Activated T-cell treated with anti-CD3 and anti-CD28 coated beads for 48 hours (primary cell): ENCODE measurements at regions not wholly inside any gene's neighbourhood (a gene's known extent, or its start where the extent isn't known, plus 50 kb on each side); places are given as distances from the start of the nearest gene placed in this dataset.
"Not testable (repeated sequence)": the region's sequence is repeated elsewhere in the genome, so short reads cannot be mapped to it uniquely, and the experiment has no call there.

ENCODE experiments used
- DNase-seq: peaks from one replicate; pipeline ENCODE4 v3.0.0-alpha.2; 2020; ENCODE audit warnings: low read depth

DNA sequence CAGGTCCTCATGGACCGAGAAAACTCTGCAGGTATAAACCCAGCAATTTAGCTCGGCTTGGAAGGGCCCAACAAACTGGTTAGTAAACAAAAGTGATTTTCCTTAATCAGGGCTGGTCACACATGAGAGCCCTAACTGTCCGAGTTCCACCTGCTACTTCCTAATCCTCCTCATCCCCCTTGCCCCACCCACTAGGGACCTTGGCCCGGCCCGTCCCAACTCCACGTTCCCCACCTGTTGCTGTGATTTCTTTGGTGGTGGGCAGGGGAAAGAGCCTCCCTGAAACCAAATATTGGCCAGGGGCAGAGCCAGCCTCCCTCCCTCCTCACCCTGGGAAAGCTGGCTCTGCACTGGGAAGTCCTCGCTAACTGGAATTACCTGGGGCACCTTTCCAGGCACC, 304.2 kb upstream of the PROX1 start:
- DNase-seq = no peak

DNA sequence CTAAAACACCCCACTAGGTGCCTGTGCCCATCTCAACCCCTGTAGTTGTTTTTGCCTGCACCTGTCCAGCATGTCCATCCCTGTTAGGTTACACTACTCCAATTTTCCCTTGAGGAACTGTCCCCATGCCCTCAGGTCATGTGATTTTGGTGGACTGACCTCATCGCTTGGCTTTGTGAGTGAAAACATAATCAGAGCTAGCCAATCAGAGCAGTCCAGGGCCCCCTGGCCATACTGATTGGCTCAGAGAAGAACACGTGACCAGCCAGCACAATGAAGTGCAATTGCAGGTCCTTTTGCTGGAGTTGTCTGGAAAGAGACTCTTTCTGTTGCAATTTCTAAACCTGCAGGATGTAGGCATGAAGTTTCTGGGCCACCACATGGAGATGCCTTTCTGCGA, 303.3 kb upstream of the PROX1 start:
- no peak for DNase-seq

DNA sequence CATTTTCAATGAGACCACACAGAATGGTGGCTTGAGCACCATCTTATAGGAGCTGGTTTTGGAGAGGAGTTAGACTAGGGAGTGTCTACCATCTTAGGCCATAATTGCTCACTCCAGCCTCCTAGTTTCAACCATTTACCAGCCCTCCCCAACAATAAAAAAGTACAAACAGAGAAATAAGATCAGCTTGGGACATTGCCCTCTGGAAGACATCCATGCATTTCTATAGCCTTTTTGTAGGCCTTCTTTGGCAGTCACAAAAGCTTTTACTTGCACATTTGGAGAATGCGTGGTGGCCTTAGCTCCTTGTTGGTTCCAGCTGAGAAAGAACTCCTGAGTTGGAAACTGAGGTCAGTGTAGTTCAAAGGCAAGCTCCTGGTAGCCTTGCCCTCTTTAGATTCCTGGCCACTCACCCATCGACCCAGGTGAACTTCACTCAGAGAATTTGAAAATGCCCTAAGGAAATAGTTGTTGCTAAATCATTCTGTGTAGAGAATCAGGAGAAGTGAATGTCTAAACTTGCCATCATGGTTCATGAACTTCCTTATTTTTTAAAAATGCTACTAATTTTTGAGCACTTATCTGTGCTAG, 301.7 kb upstream of the PROX1 start:
- no peak for DNase-seq

DNA sequence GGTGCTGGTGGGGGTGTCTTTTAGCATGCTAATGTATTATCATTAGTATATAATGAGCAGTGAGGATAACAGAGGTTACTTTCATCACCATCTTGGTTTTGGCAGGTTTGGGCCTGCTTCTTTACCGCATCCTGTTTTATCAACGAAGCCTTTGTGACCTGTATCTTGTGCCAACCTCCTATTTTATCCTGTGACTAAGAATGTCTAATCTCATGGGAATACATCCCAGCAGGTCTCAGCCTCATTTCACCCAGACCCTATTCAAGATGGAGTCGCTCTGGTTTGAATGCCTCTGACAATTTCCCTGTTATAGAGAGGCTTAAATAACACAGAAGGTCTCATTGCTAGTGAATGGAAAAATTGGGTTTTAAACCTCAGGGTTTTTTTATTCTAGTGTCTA, 300.8 kb upstream of the PROX1 start:
- DNase-seq = no peak

DNA sequence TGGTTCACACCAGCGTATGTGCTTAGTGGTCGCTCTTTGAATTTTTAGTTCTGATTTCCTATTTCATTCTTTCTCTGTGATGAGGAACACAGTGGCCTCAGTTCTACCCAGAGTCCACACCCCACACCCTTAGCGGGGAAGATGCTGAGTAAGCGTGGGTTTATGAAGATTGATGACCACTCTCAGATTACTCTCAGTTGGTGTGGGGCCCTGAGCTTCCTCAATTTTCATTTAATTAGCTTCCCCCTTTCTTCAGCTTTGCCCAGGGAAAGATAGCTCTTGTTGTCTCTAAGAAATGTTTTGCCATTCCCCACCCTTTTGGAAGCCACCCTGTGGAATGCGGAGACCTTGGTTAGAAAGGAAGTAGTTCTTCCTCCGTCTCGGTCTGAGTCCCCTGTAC, 299.9 kb upstream of the PROX1 start:
- DNase-seq = no peak

DNA sequence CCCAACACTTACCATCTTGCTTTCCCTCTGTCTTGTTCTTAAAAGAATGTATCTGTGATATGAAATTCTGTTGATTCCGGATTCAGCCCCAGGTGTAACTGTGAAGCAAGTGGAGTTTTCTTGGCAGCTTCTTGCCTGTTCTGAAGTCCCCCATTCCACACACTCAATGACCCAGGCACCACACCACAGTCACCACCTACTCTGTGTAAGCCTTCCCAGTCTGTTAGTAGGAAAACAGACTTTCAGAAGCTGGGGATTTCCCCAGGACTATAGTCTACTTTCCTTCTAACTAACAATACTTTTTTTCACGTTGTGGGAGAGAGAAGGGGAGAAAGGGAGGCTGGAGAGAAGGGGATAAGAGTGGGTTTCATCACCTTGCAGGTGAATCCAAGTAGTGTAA, 299.1 kb upstream of the PROX1 start:
- no peak for DNase-seq

DNA sequence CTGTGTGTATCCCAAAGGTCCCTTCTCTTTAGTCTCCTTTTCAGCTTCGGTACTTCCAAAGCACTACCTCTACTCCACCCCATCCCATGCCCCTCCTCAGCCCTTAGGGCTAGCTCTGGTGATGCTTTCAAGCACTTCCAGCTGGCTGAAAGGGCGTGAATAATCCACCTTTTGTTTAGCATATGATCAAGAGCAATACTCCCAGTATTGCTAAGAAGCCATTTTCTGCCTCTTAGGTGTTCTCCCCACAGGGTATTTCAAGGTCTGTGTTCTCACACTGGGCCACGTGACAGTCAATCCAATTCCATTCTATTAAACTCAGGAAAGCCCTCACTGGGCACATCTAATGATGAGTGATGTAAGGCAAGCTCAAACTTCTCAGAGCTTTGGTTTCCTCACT, 298.5 kb upstream of the PROX1 start:
- DNase-seq = no peak

DNA sequence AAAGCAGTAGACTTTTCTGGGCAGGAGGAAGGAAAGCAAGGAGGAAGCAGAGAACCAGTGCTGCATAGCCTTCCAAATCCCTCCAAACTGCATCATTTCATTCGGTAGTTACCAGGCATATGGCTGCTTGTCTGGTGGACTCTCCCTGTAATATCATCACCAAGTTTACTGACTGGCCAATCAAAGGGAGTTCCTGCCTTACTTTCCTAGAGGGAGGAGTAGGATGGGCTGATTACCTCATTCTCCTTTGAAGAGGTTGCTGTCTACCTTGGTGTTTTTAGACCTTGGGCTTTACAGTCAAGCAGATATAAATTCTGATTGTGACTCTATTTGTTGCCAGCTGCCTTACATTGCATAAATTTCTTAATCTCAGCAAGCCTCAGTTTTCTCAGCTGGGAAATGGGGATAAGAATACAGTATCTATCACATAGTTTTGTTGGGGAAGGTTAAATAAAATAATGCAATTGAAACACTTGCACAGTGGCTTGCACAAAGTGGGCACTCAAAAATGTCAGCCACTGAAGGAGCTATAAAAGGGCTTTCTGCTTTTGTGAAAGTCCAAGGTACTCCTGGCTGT, 297.3 kb upstream of the PROX1 start:
- no peak for DNase-seq

DNA sequence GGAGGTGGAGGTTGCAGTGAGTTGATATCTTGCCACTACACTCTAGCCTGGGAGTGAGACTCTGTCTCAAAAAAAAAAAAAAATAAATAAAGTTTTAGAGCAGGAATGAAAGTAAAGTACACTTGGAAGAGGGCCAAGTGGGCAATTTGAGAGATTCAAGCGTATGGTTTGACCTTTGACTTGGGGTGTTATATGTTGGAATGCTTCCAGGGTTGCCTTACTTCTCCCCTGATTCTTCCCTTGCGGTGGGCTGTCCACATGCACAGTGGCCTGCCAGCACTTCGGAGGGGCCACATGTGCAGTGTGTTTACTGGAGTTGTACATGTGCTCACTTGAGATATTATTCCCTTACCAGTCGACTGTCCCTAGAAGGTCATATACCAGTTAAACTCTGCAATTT, 295.5 kb upstream of the PROX1 start:
- DNase-seq = no peak

DNA sequence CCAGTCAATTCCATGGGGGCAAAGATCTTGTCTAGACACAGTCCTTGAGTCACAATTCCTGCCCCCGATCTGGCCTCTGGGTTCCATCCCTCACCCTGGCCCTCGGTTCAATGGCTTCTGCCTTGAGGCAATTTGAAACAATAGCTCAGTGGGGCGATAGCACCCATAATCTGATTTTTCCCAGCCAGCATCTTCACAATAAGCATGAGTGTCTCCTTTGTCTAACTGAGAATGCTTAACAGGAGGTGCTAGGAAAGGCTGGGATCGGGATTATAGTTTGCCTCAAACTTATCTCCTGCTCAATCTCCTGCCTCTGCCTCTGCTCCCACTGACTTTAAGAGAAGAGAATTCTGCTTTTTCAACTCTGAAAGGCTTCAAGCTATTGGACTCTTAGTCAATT, 293.9 kb upstream of the PROX1 start:
- DNase-seq = no peak

DNA sequence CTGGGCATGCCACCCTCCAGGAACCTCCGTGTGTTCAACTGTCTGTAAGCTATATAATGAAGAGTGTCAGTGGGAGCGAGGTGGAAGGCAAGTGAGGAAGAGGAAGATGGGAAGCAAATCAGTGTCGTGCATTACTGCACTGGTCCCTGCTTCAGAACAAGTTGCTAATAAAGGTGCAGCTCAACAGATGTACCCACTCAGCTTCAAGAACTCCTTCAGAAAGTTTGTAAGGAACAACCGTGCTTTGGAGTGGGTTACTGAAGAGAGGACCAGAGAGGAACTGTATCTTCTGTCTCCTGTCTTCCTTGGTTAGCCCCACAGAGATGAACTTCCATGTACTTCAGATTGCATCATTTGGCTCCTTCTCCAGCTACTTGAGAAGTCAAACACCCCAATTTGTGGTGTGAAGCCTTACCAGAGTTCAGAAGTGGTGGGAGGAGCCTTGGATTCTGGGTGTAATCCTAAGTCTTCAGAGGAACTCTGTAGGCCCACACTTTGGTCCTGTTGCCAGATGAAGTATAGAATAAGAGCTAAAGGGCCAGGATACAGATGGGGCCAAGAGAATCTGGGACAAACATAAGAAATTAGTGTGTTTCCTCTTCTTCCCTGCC, 290.5 kb upstream of the PROX1 start:
- DNase-seq = no peak

DNA sequence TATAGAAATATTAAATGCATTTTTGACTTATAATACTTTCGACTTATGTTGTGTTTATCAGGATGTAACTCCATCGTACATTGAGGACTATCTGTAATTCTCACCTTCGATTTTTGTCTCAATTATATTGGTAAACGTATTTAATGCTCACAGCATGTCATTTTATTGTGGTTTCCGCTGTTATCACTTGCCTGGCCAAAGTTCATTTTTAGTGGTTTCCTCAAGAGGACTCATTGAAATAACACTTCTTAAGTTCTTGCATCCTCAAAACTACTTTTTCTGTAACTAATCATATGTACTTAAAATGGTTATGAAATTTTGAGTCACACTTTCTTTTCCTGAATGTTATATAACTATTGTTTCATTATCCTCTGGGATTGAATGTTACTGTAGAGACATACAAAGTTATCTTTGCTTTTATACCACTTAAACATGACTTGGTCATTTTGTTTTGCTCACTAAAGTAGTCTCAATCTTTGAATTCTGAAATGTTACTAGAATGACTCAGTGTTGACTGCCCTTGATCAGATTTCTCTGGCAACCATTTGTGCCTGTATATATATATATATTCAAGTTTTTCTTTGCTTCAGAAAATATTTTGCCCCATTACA, 289.6 kb upstream of the PROX1 start:
- no peak for DNase-seq

DNA sequence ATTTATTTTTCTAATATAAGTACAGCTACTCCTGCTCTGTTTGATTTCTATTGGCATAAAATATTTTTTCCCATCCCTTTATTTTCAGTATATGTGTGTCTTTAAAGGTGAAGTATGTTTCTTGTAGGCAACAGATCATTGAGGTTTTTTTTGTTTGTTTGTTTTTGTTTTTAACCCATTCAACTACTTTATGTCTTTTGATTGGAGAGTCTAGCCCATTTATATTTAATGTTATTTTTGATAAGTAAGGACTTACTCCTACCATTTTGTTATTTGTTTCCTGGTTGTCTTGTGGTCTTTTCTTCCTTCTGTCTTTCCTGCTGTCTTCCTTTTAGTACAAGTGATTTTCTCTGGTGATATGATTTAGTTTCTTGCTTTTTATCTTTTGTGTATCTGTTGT, 285.1 kb upstream of the PROX1 start:
- no peak for DNase-seq

DNA sequence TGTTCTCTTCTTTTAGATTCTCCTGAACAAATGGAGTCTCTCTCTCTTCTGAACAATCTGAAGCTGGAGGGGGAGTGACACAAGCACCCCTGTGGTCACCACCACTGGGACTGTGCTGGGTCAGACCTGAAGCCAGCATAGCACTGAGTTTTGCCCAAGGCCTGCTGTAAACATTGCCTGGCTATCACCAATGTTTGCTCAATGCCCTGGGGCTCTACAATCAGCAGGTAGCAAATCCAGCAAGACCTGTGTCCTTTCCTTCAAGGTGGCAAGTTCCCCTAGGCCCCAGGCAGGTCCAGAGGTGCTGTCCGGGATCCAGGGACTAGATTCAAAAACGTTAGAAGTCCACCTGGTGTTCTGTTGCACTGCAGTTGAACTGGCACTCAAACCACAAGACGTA, 282.8 kb upstream of the PROX1 start:
- DNase-seq = no peak

DNA sequence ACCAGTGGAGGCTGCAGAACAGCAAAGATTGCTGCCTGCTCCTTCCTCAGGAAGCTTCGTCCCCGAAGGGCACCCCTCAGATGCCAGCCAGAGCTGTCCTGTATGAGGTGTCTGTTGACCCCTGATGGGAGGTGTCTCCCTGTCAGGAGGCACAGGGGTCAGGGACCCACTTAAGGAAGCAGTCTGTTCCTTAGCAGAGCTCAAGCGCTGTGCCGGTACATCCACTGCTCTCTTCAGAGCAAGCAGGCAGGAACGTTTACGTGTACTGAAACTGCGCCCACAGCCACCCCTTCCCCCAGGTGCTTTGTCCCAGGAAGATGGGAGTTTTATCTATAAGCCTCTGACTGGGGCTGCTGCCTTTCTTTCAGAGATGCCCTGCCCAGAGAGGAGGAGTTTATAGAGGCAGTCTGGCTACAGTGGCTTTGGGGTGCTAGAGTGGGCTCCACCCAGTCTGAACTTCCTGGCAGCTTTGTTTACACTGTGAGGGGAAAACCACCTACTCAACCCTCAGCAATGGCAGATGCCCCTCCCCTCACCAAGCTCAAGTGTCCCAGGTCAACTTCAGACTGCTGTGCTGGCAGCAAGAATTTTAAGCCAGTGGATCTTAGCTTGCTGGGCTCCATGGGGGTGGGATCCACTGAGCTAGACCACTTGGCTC, 275.8 kb upstream of the PROX1 start:
- not testable (repeated sequence) for DNase-seq

DNA sequence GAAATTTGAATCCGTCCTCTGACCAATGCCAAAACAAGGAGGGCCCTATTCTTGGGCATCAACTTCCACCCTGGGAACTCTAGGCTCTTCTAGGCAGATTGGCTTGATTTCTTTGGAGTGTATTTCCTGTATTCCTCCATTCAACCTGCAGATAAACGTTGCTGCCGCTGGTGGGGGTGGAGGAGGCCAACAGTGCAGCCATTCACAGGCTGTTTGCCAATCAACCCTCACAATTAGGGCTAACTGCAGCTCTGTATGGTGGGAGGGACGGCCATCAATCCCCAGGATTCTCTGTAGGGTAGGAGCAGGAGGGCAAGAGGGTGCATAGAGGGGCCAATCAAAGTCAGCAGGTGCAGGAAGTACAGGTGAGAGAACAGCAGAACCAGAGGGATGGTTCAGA, 273.1 kb upstream of the PROX1 start:
- no peak for DNase-seq

DNA sequence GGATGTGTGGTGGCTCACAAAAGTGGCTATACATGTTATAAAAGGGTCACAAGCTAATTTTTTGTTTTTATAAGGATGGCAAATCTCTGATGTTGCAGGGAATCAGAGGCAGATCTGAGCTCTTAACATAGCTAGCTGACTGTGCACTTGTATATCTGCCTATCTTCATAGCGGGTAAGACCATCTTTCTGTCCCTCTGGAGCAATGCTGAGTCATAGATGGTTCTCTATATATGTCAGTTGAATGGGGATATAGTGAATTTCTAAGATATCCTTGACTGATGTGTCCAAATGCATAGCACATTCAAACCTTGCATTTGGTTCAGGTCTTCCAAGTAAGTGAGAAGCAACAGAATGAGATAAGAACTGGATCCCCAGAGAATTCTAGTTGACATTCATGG, 272.6 kb upstream of the PROX1 start:
- DNase-seq = no peak

DNA sequence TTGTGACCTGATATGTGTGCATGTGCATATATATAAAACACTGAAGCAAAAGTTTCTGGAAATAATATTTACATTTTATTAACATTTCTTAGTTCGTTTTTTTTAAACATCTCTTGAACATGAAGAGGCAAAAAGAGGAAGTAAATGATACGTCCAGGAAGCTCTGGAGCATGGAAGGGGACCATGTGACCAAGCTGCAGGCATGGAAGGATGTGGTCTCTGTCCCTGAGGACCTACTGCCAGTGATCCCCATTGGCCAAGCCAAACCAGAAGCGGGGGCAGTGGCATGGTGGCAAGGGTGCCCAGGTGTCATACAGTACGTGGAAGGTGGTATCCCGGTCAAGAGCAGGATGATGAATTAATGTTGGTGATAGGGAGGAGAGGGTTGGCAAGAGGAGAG, 268.3 kb upstream of the PROX1 start:
- DNase-seq = no peak

DNA sequence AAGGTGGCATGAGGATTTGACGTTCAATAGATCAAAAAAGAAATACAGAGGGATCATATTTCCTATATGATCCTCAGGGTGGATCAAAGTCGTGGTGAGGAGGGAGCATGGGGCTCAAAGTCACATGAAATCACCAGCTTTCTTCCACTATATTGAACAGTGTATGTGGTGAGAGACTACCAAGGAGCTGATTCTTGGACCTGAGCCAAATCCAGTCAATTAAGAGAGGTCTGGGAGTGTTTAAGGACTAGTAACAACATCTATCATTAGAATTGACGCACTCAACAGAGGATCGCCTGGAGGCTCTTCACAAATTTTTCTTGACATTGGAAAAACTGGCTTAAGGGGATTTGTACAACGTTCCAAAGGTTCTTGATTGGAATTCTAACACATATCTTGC, 267.7 kb upstream of the PROX1 start:
- DNase-seq = no peak

DNA sequence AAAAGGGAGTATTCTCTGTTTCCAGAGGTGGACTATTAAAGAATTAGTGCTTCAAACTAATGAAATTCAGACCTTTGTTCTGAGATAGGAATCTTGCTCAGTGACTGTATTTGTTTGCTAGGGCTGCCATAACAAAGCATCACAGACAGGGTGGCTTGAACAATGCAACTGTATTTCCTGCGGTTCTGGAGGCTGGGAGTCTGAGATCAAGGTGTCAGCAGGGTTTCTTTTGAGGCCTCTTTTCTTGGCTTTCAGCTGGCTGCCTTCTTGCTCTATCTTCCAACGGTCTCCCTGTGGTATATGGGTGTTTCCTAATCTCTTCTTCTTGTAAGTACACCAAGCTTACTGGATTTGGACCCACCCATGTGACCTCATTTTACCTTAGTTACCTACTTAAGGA, 264.6 kb upstream of the PROX1 start:
- no peak for DNase-seq

DNA sequence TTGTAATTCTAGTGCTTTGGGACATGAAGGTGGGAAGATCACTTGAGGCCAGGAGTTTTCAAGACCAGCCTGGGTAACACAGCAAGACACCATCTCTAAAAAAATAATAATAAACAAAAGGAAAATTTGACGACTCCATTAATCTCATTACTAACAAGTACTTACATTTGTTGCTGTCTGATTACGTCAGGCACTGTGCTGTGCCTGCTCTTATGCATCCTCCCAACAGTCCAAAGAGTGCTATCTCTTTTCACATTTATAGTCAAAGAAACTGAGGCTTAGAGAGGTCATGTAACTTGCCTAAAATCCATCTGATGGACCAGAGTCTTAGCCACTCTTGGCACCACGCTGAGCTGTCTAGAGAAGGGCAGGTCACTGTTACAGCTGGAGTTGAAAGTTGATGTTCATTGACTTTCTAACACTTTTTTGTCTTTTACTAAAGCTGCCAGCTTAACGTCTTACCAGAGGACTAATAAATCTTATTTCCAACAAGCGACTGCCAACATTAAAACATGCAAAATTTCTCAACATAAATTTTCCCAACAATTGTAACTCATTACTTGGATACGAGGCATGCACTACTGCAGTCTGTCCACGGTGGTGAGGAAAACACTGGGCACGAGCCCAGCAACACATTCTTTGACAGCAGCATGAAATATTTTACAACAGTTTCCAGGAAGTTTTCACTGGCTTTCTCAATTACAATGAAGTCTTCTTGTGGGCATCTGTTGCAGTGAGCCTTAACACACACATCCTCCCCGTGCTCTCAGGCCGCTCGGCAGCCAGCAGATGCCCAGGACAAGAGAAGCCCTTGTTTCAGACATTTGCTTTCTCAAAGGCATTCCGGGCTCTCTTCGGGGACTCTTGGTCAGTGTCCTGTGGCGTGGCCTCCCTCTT, 262.9 kb upstream of the PROX1 start:
- DNase-seq = no peak
